ENCODE measurements at regions not wholly inside any gene's neighbourhood (a gene's known extent, or its start where the extent isn't known, plus 50 kb on each side); places are given as distances from the start of the nearest gene placed in this dataset.

DNA sequence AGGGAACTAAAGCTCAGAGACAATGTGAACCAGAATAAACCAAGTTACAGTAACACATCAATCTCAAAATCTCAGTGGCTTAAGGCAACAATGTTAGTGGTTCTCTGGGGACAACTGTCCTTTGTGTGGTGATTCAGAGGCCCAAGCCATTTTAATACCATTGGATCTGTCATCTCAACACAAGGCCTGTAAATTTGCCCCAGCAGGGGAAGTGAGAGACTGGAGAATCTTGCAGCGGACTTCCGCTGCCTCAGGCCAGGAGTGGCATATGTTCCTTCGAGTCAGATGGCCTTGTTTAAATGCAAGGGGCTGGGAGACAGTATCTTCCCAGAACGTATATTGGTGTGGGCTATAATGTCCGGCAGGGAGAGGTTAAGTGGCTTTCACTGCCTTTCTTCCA, 126.0 kb downstream of the CD83 start:
- no peak for DNase-seq (ENCODE audit: low read depth)
- in situ Hi-C loops (cut with HindIII; ENCODE audit: low sequenced_read_pairs) = no loop called here
- TF ChIP-seq, protein P1, sequence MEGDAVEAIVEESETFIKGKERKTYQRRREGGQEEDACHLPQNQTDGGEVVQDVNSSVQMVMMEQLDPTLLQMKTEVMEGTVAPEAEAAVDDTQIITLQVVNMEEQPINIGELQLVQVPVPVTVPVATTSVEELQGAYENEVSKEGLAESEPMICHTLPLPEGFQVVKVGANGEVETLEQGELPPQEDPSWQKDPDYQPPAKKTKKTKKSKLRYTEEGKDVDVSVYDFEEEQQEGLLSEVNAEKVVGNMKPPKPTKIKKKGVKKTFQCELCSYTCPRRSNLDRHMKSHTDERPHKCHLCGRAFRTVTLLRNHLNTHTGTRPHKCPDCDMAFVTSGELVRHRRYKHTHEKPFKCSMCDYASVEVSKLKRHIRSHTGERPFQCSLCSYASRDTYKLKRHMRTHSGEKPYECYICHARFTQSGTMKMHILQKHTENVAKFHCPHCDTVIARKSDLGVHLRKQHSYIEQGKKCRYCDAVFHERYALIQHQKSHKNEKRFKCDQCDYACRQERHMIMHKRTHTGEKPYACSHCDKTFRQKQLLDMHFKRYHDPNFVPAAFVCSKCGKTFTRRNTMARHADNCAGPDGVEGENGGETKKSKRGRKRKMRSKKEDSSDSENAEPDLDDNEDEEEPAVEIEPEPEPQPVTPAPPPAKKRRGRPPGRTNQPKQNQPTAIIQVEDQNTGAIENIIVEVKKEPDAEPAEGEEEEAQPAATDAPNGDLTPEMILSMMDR (IDR thresholded peaks at IDR 0.05; ENCODE audit: low read depth, low read length, missing control alignments) = no peak
- H3K4me3 ChIP-seq (ENCODE audit: low read depth, low read length) = no peak overlapping the region

DNA sequence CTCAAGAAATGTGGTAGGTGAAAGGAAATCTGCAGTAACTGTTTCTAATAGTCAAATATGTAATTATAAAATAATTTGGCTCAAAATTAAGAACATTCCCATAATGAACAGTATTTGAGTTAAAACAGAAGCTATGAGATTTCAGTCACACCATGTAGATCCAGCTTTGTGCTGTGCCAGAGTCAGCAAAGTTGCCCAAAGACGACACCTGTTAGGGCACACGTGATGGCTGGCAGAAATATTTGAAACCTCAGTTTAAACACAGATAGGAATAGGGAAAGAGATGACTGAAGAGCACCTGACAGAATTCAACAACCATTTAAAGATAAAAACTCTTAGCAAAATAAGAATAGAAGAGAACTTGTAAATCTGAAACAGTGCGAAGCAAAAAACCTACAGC, 129.3 kb downstream of the CD83 start:
- TF ChIP-seq, protein P1 (IDR thresholded peaks at IDR 0.05; ENCODE audit: low read depth, low read length, missing control alignments) = no peak
- H3K4me3 ChIP-seq (ENCODE audit: low read depth, low read length) = no peak overlapping the region
- in situ Hi-C loops (cut with HindIII; ENCODE audit: low sequenced_read_pairs) = no loop called here
- no peak for DNase-seq (ENCODE audit: low read depth)

DNA sequence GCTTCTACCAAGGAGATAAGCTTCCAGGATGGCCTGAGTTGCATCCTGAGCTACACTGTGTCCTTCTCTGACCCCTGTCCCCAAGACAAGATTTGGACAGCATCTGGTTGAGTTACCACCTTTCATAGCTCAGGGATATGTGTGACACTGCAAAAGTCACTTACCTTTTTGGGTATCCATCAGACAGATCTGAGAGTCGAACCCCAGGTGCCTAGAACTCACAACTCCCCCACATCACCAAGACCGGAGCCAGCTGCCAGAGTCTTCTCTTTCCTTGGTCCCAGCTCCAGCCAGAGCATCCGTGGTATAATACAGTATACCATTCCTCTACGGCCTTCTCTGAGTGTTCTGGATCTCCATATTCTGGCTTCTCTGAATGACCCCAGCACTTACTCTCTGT, 133.0 kb downstream of the CD83 start:
- no peak for DNase-seq (ENCODE audit: low read depth)
- in situ Hi-C loops (cut with HindIII; ENCODE audit: low sequenced_read_pairs) = no loop called here

DNA sequence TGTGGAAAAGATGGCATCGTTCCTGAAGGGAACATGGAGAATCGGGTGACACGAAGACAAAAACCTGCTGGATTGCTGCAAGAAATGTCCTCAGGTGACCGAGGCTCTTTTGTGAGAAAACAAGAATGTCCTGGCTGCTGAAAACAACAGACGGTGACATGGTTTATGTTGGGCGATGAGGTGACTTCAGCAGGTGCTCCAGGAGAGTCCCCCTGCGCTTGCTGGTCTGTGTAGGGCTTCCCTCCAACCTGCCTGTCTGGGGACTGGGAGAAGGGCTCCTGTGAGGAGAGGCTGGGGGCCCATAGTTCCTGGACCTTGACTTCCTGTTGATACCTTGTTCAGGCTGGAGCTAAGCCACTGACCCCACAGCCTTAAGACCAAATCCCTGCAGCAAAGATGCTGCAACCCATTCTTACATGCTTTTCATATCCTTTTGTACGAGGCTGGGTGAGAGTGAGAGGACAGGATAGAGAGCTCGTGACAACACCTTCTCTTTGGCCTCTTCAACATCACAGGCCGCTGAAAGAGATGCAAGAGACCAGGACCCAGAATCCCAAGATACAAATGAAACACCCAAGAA, 134.8 kb downstream of the CD83 start:
- in situ Hi-C loops (cut with HindIII; ENCODE audit: low sequenced_read_pairs) = no loop called here
- no peak overlapping the region for H3K4me3 ChIP-seq (ENCODE audit: low read depth, low read length)
- TF ChIP-seq, protein P1 (IDR thresholded peaks at IDR 0.05; ENCODE audit: low read depth, low read length, missing control alignments) = no peak
- no peak for DNase-seq (ENCODE audit: low read depth)

More for the DNA sequence above, 133.0 kb downstream of the CD83 start:
- TF ChIP-seq, protein P1 (IDR thresholded peaks at IDR 0.05; ENCODE audit: low read depth, low read length, missing control alignments) = no peak
- no peak overlapping the region for H3K4me3 ChIP-seq (ENCODE audit: low read depth, low read length)

DNA sequence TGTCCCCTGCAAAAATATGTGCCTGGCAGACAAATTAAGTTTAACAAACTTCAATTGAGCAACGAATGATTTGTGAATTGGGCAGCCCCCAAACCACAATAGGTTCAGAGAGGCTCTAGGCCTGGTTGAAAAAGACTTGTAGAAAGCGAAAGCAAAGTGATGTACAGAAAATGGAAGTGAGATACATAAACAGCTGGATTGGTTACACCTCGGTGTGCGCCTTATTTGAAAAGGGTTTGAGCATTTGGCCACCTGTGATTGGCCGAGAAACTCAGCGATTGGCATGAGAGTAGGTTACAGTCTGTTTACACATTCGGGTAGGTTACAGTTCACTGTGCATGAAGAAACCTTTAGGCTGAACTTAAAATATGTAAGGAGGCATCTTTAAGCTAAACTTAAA, 136.9 kb downstream of the CD83 start:
- TF ChIP-seq, protein P1 (IDR thresholded peaks at IDR 0.05; ENCODE audit: low read depth, low read length, missing control alignments) = no peak
- in situ Hi-C loops (cut with HindIII; ENCODE audit: low sequenced_read_pairs) = no loop called here
- no peak overlapping the region for H3K4me3 ChIP-seq (ENCODE audit: low read depth, low read length)
- DNase-seq (ENCODE audit: low read depth) = no peak

DNA sequence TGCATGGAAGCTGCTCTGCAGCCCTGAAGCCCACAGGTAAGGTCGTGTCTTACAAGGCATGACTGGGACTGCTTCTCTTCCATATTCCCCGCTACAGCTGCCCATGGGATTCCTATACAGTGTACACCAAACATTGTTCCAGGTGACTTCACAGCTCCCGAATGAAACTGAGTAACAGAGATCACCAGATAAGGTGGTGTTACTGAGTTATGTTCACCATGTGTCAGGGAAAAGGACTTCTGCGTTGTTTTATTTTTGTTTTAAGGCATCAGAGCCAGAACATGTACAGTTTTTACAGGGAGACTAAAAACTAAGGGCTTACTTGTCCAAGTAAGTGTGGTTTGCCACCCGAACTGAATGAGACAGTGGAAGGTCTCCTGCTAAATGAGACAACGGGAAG, 138.3 kb downstream of the CD83 start:
- H3K4me3 ChIP-seq (ENCODE audit: low read depth, low read length) = no peak overlapping the region
- TF ChIP-seq, protein P1 (IDR thresholded peaks at IDR 0.05; ENCODE audit: low read depth, low read length, missing control alignments) = no peak
- in situ Hi-C loops (cut with HindIII; ENCODE audit: low sequenced_read_pairs) = no loop called here
- DNase-seq (ENCODE audit: low read depth) = no peak

Data from astrocyte of the cerebellum (primary cell).